ENCODE measurements at regions not wholly inside any gene's neighbourhood (a gene's known extent, or its start where the extent isn't known, plus 50 kb on each side); places are given as distances from the start of the nearest gene placed in this dataset.

GRCh38 chr7:25754333-25754732, 397.7 kb upstream of the NFE2L3 start:
- TF ChIP-seq CTCF (IDR thresholded peaks at IDR 0.05; ENCODE audit: low read depth, low read length) (no peak), EZH2phosphoT487 (IDR thresholded peaks at IDR 0.05; ENCODE audit: low read depth) (no peak)

Data from OCI-LY3 (cell line).